Glutamatergic neuron (in vitro differentiated cells): ENCODE measurements at regions not wholly inside any gene's neighbourhood (a gene's known extent, or its start where the extent isn't known, plus 50 kb on each side); places are given as distances from the start of the nearest gene placed in this dataset.
"Not testable (repeated sequence)": the region's sequence is repeated elsewhere in the genome, so short reads cannot be mapped to it uniquely, and the experiment has no call there.

ENCODE experiments used
- DNase-seq: peaks from one replicate; pipeline ENCODE4 v3.0.0; 2022
- H3K27ac Mint-ChIP-seq: one replicate; pipeline ENCODE4 v1.8.0; 2020; ENCODE audit warnings: mild to moderate bottlenecking, mixed read lengths, inconsistent platforms; ENCODE audit not compliant: unreplicated experiment
- H3K27me3 Mint-ChIP-seq: one replicate; pipeline ENCODE4 v1.8.0; 2020; ENCODE audit warnings: mild to moderate bottlenecking, moderate library complexity, mixed read lengths, inconsistent platforms; ENCODE audit not compliant: unreplicated experiment
- H3K36me3 Mint-ChIP-seq: one replicate; pipeline ENCODE4 v1.8.0; 2020; ENCODE audit warnings: mild to moderate bottlenecking, mixed read lengths, inconsistent platforms; ENCODE audit not compliant: unreplicated experiment
- H3K4me1 Mint-ChIP-seq: one replicate; pipeline ENCODE4 v1.8.0; 2020; ENCODE audit warnings: mild to moderate bottlenecking, low read depth, mixed read lengths, inconsistent platforms; ENCODE audit not compliant: unreplicated experiment
- H3K4me3 Mint-ChIP-seq: one replicate; pipeline ENCODE4 v1.8.0; 2020; ENCODE audit warnings: mild to moderate bottlenecking, mixed read lengths, inconsistent platforms; ENCODE audit not compliant: unreplicated experiment
- H3K9me3 Mint-ChIP-seq: one replicate; pipeline ENCODE4 v1.8.0; 2020; ENCODE audit warnings: mild to moderate bottlenecking, moderate library complexity, mixed read lengths, inconsistent platforms; ENCODE audit not compliant: unreplicated experiment
- CTCF ChIP-seq: fragments of 200-600 bp; sonication (generic); IDR thresholded peaks from one replicate; pipeline ENCODE4 v1.5.0; 2021; ENCODE audit not compliant: partially characterized antibody, unreplicated experiment

- Mint-ChIP-seq H3K27me3 (no peaks in the 10 kb centered on the region), H3K27ac (no peak overlapping the region), H3K9me3 (no peaks in the 10 kb centered on the region), H3K4me1 (no peaks in the 10 kb centered on the region), H3K4me3 (no peak overlapping the region), H3K36me3 (no peaks in the 10 kb centered on the region)
- TF ChIP-seq CTCF = no peak
- DNase-seq = no peak
Observed at GRCh38 chr11:38640854-38641253, 2042.8 kb upstream of the RAG2 start.

GRCh38 chr11:38612701-38613100, 2014.7 kb upstream of the RAG2 start:
- no peak for DNase-seq
- no peak for TF ChIP-seq CTCF
- no peak overlapping the region for H3K27ac Mint-ChIP-seq
- H3K4me3 Mint-ChIP-seq = no peak overlapping the region
- H3K9me3 Mint-ChIP-seq = no peaks in the 10 kb centered on the region
- H3K36me3 Mint-ChIP-seq = no peaks in the 10 kb centered on the region
- no peaks in the 10 kb centered on the region for H3K27me3 Mint-ChIP-seq
- no peaks in the 10 kb centered on the region for H3K4me1 Mint-ChIP-seq

- not testable (repeated sequence) for H3K4me3 Mint-ChIP-seq, H3K4me1 Mint-ChIP-seq, DNase-seq, H3K9me3 Mint-ChIP-seq, H3K36me3 Mint-ChIP-seq, H3K27me3 Mint-ChIP-seq, H3K27ac Mint-ChIP-seq
Observed at GRCh38 chr11:38601371-38601770, 2003.3 kb upstream of the RAG2 start.

GRCh38 chr11:38598418-38598817, 2000.4 kb upstream of the RAG2 start:
- H3K4me1 Mint-ChIP-seq = no peaks in the 10 kb centered on the region
- H3K36me3 Mint-ChIP-seq = no peaks in the 10 kb centered on the region
- H3K4me3 Mint-ChIP-seq = no peak overlapping the region
- TF ChIP-seq CTCF = no peak
- DNase-seq = no peak
- peaks cover 2% of the 10 kb centered on the region for H3K27me3 Mint-ChIP-seq
- no peaks in the 10 kb centered on the region for H3K9me3 Mint-ChIP-seq
- no peak overlapping the region for H3K27ac Mint-ChIP-seq

- not testable (repeated sequence) for H3K4me1 Mint-ChIP-seq, DNase-seq, H3K27me3 Mint-ChIP-seq, H3K36me3 Mint-ChIP-seq, H3K4me3 Mint-ChIP-seq, H3K9me3 Mint-ChIP-seq, H3K27ac Mint-ChIP-seq
Observed at GRCh38 chr11:38595359-38596016, 1997.5 kb upstream of the RAG2 start.

GRCh38 chr11:38594895-38595294, 1996.9 kb upstream of the RAG2 start:
- Mint-ChIP-seq H3K27ac (no peak overlapping the region), H3K9me3 (no peaks in the 10 kb centered on the region)
- no peak for TF ChIP-seq CTCF

More at GRCh38 chr11:38594895-38595294, 1996.9 kb upstream of the RAG2 start:
- no peaks in the 10 kb centered on the region for H3K36me3 Mint-ChIP-seq
- no peak overlapping the region for H3K4me3 Mint-ChIP-seq
- no peaks in the 10 kb centered on the region for H3K27me3 Mint-ChIP-seq
- no peak for DNase-seq
- no peaks in the 10 kb centered on the region for H3K4me1 Mint-ChIP-seq
